H9 (cell line): ENCODE measurements at regions not wholly inside any gene's neighbourhood (a gene's known extent, or its start where the extent isn't known, plus 50 kb on each side); places are given as distances from the start of the nearest gene placed in this dataset.

ENCODE experiments used
- DNase-seq: peaks from one replicate; pipeline ENCODE4 v3.0.0-alpha.2; 2017
- H2AFZ ChIP-seq: one replicate; pipeline ENCODE4 v1.6.1; 2013; ENCODE audit warnings: mild to moderate bottlenecking, low read length, control low read depth, moderate library complexity
- H2AK5ac ChIP-seq: 2 replicates; pipeline ENCODE4 v1.6.1; 2013; ENCODE audit warnings: low read length, control low read depth, mixed read lengths; ENCODE audit not compliant: insufficient read length
- H2BK120ac ChIP-seq: one replicate; pipeline ENCODE4 v1.6.1; 2013; ENCODE audit warnings: low read depth, mild to moderate bottlenecking, low read length, control low read depth, inconsistent platforms; ENCODE audit not compliant: poor library complexity, severe bottlenecking
- H2BK12ac ChIP-seq: 2 replicates; pipeline ENCODE4 v1.6.1; 2013; ENCODE audit warnings: low read length, control low read depth, mixed read lengths, low read depth; ENCODE audit not compliant: insufficient read length
- H2BK15ac ChIP-seq: 2 replicates; pipeline ENCODE4 v1.6.1; 2013; ENCODE audit warnings: low read depth, low read length, control low read depth
- H2BK20ac ChIP-seq: one replicate; pipeline ENCODE4 v1.6.1; 2013; ENCODE audit warnings: low read depth, mild to moderate bottlenecking, low read length, control low read depth, inconsistent platforms; ENCODE audit not compliant: poor library complexity, severe bottlenecking
- H2BK5ac ChIP-seq: 2 replicates; pipeline ENCODE4 v1.6.1; 2013; ENCODE audit warnings: low read length, control low read depth, mixed read lengths; ENCODE audit not compliant: insufficient read length
- H3K14ac ChIP-seq: 2 replicates; pipeline ENCODE4 v1.6.1; 2013; ENCODE audit warnings: low read length, control low read depth; ENCODE audit not compliant: insufficient read depth
- H3K18ac ChIP-seq: 2 replicates; pipeline ENCODE4 v1.6.1; 2013; ENCODE audit warnings: low read depth, mild to moderate bottlenecking, mixed read lengths, low read length, control low read depth; ENCODE audit not compliant: insufficient read length
- H3K23ac ChIP-seq: 2 replicates; pipeline ENCODE4 v1.6.1; 2013; ENCODE audit warnings: low read length, control low read depth, mixed read lengths, low read depth; ENCODE audit not compliant: insufficient read length
- H3K23me2 ChIP-seq: 2 replicates; pipeline ENCODE4 v1.6.1; 2013; ENCODE audit warnings: low read depth, mild to moderate bottlenecking, mixed read lengths, low read length, control low read depth; ENCODE audit not compliant: insufficient read length, poor library complexity, severe bottlenecking
- H3K27ac ChIP-seq: 2 replicates; pipeline ENCODE4 v1.5.1; 2013; ENCODE audit warnings: low read length, control low read depth, mixed read lengths, low read depth; ENCODE audit not compliant: insufficient read length
- H3K27me3 ChIP-seq: 2 replicates; pipeline ENCODE4 v1.6.1; 2013; ENCODE audit warnings: low read length, control low read depth, inconsistent platforms; ENCODE audit not compliant: insufficient read depth
- H3K4ac ChIP-seq: 2 replicates; pipeline ENCODE4 v1.6.1; 2013; ENCODE audit warnings: low read depth, mild to moderate bottlenecking, control low read depth, inconsistent platforms, low read length, moderate library complexity
- H3K4me1 ChIP-seq: 2 replicates; pipeline ENCODE4 v1.6.1; 2013; ENCODE audit warnings: low read length, control low read depth, inconsistent platforms; ENCODE audit not compliant: insufficient read depth
- H3K4me2 ChIP-seq: 2 replicates; pipeline ENCODE4 v1.6.1; 2013; ENCODE audit warnings: low read length, control low read depth, mixed read lengths; ENCODE audit not compliant: insufficient read length, insufficient read depth
- H3K56ac ChIP-seq: 2 replicates; pipeline ENCODE4 v1.6.1; 2013; ENCODE audit warnings: low read depth, mild to moderate bottlenecking, mixed read lengths, low read length, control low read depth; ENCODE audit not compliant: insufficient read length
- H3K79me1 ChIP-seq: 2 replicates; pipeline ENCODE4 v1.6.1; 2013; ENCODE audit warnings: low read depth, mild to moderate bottlenecking, moderate library complexity, low read length, control low read depth, inconsistent platforms; ENCODE audit not compliant: insufficient read depth, poor library complexity, severe bottlenecking
- H3K79me2 ChIP-seq: 2 replicates; pipeline ENCODE4 v1.6.1; 2013; ENCODE audit warnings: low read length, control low read depth, inconsistent platforms; ENCODE audit not compliant: insufficient read depth
- H3K9ac ChIP-seq: 2 replicates; pipeline ENCODE4 v1.6.1; 2013; ENCODE audit warnings: low read length, control low read depth, mixed read lengths; ENCODE audit not compliant: insufficient read length; ENCODE audit errors: extremely low read depth
- H3K9me3 ChIP-seq: one replicate; pipeline ENCODE4 v1.6.1; 2013; ENCODE audit warnings: low read depth, low read length, inconsistent platforms; ENCODE audit not compliant: control insufficient read depth
- H3T11ph ChIP-seq: one replicate; pipeline ENCODE4 v1.6.1; 2013; ENCODE audit warnings: mild to moderate bottlenecking, low read length, control low read depth, inconsistent platforms
- H4K20me1 ChIP-seq: one replicate; pipeline ENCODE4 v1.6.1; 2013; ENCODE audit not compliant: control insufficient read depth, insufficient read length, insufficient read depth
- H4K5ac ChIP-seq: 2 replicates; pipeline ENCODE4 v1.6.1; 2013; ENCODE audit warnings: low read depth, mild to moderate bottlenecking, mixed read lengths, low read length, control low read depth; ENCODE audit not compliant: insufficient read length
- H4K8ac ChIP-seq: replicated peaks from 2 replicates; pipeline ENCODE4 v1.6.1; 2013; ENCODE audit warnings: low read length, control low read depth, mixed read lengths, low read depth; ENCODE audit not compliant: insufficient read length
- H4K91ac ChIP-seq: 2 replicates; pipeline ENCODE4 v1.6.1; 2013; ENCODE audit warnings: low read depth, mild to moderate bottlenecking, moderate library complexity, mixed read lengths, low read length, control low read depth; ENCODE audit not compliant: insufficient read length
- H3K27ac Mint-ChIP-seq, 3 experiments: 2 replicates in 2 of 3; 3 replicates in 1 of 3; pipeline ENCODE4 v1.8.0; 2020 to 2021; ENCODE audit warnings: mixed read lengths in 3 of 3, mild to moderate bottlenecking in 1 of 3, moderate library complexity in 1 of 3
- H3K27me3 Mint-ChIP-seq: 2 replicates; pipeline ENCODE4 v1.8.0; 2021; ENCODE audit warnings: low read depth, mild to moderate bottlenecking, moderate library complexity, mixed read lengths
- H3K36me3 Mint-ChIP-seq, 3 experiments: 2 replicates in 2 of 3; 3 replicates in 1 of 3; pipeline ENCODE4 v1.8.0; 2020 to 2021; ENCODE audit warnings: low read depth in 3 of 3, mixed read lengths in 3 of 3; ENCODE audit not compliant: insufficient read depth in 1 of 3
- H3K4me1 Mint-ChIP-seq, 2 experiments: 2 replicates each; pipeline ENCODE4 v1.8.0; 2020; ENCODE audit warnings: mixed read lengths in 2 of 2
- H3K4me3 Mint-ChIP-seq, 2 experiments: 2 replicates in 1 of 2; 3 replicates in 1 of 2; pipeline ENCODE4 v1.8.0; 2020 to 2021; ENCODE audit warnings: mild to moderate bottlenecking in 2 of 2, mixed read lengths in 2 of 2, moderate library complexity in 1 of 2
- H3K9me3 Mint-ChIP-seq, 2 experiments: 2 replicates in 1 of 2; 3 replicates in 1 of 2; pipeline ENCODE4 v1.8.0; 2020; ENCODE audit warnings: mild to moderate bottlenecking in 2 of 2, mixed read lengths in 2 of 2, moderate library complexity in 1 of 2
- CTCF ChIP-seq: fragments of 200-600 bp; sonication (generic); conservative IDR thresholded peaks from 3 replicates; pipeline ENCODE4 v1.8.0; 2021; ENCODE audit warnings: antibody characterized with exemption, mild to moderate bottlenecking
- WGBS: extraction: QIAGEN DNeasy Blood & Tissue Kit; methylation state at CpG from one replicate; pipeline ENCODE4 v1.1.7; 2013; ENCODE audit warnings: missing lambda C conversion rate, low lambda C conversion rate, mixed read lengths; ENCODE audit not compliant: insufficient read length; ENCODE audit errors: extremely low coverage; 5-methylcytosine and 5-hydroxymethylcytosine counted together

GRCh38 chr2:126227250-126227649 lies 428.7 kb upstream of the GYPC start:
- Histone ChIP-seq H4K20me1 (no peaks in the 10 kb centered on the region), H3K4me2 (no peak overlapping the region), H2BK5ac (no peak overlapping the region), H3K56ac (no peak overlapping the region), H3K4ac (no peak overlapping the region), H4K91ac (no peak overlapping the region), H3K79me1 (no peaks in the 10 kb centered on the region), H3K23me2 (no peaks in the 10 kb centered on the region), H4K5ac (no peak overlapping the region), H3T11ph (no peak overlapping the region), H3K9ac (no peak overlapping the region), H3K9me3 (no peaks in the 10 kb centered on the region), H2BK20ac (no peak overlapping the region), H2BK12ac (no peak overlapping the region), H3K14ac (no peak overlapping the region), H3K27ac (no peak overlapping the region), H2BK15ac (no peak overlapping the region), H2BK120ac (no peak overlapping the region), H3K4me1 (no peaks in the 10 kb centered on the region), H3K27me3 (no peaks in the 10 kb centered on the region), H3K79me2 (no peaks in the 10 kb centered on the region), H2AFZ (no peak overlapping the region), H3K23ac (no peak overlapping the region), H2AK5ac (no peak overlapping the region), H3K18ac (no peak overlapping the region), H4K8ac (no peak overlapping the region)
- peaks cover 3 to 5% of the 10 kb centered on the region in 2 experiments; a peak in 2 of 4 replicates for H3K4me1 Mint-ChIP-seq
- H3K36me3 Mint-ChIP-seq, result no peaks in the 10 kb centered on the region
- peaks cover 0 to 2% of the 10 kb centered on the region in 2 experiments; a peak in 3 of 5 replicates for H3K9me3 Mint-ChIP-seq
- H3K27ac Mint-ChIP-seq, result no peak overlapping the region
- peak; percentile 62 for TF ChIP-seq CTCF
- H3K4me3 Mint-ChIP-seq, result no peak overlapping the region
- H3K27me3 Mint-ChIP-seq, result no peaks in the 10 kb centered on the region
- no CpG with 5 or more reads among the region's 1 CpG for WGBS
- DNase-seq, result no peak
